ENCODE measurements at regions not wholly inside any gene's neighbourhood (a gene's known extent, or its start where the extent isn't known, plus 50 kb on each side); places are given as distances from the start of the nearest gene placed in this dataset.

- TF ChIP-seq EZH2 (IDR thresholded peaks at IDR 0.05) (no peak), FOXP2 (optimal IDR thresholded peaks at IDR 0.05; ENCODE audit: control extremely low read depth, extremely low read length, insufficient read depth) (no peak)
Measured at GRCh38 chr3:135362889-135363288, 567.8 kb downstream of the EPHB1 start.

All from SK-N-MC (cell line).